ENCODE measurements at regions not wholly inside any gene's neighbourhood (a gene's known extent, or its start where the extent isn't known, plus 50 kb on each side); places are given as distances from the start of the nearest gene placed in this dataset.

DNA sequence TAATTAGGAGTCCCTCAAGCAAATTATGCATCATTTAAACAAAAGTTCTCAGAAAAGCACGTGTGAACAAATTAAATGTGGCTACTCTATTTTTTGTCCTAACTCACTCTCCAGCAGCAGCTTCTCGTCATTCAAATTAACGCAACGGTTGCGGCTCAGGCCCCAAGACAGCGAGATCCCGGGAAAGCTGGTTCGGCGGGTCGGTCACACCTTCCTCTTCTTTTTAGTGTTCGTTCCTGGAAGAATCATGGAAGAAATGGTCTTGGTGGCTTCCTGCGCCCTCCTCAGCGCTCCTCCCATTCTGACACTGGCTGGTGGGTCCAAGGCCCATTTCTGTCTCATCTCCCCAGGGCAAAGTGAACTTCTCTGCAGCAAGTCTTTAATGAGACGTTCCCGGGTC is 382.8 kb upstream of the IRX1 start:
- no peak for TF ChIP-seq CTCF (IDR thresholded peaks at IDR 0.05)
- TF ChIP-seq POLR2A (IDR thresholded peaks at IDR 0.05), result no peak

Data from lower leg skin (tissue), 3 donors.